Omental fat pad (tissue), 3 donors: ENCODE measurements at regions not wholly inside any gene's neighbourhood (a gene's known extent, or its start where the extent isn't known, plus 50 kb on each side); places are given as distances from the start of the nearest gene placed in this dataset.

Source experiments
- ATAC-seq: fragments of 150-250 bp; one replicate; pipeline ENCODE4 v1.9.1; 2016; ENCODE audit warnings: mild to moderate bottlenecking, moderate library complexity; ENCODE audit not compliant: low FRiP score
- DNase-seq: peaks from one replicate; pipeline ENCODE4 v3.0.0-alpha.2; 2019; ENCODE audit warnings: low spot score
- CTCF ChIP-seq, 3 donors: fragments of 450-650 bp; IDR thresholded peaks; one replicate each; pipeline ENCODE4 v1.5.1; 2016 to 2017; ENCODE audit warnings: antibody characterized with exemption in 3 of 3, mild to moderate bottlenecking in 3 of 3, moderate library complexity in 2 of 3

- no peak for ATAC-seq
- DNase-seq: no peak
- no peak for TF ChIP-seq CTCF (IDR thresholded peaks at IDR 0.05)
Observed at GRCh38 chr14:106679776-106680175, 1153.4 kb downstream of the TMEM121 start.

GRCh38 chr14:106681161-106681560, 1154.8 kb downstream of the TMEM121 start:
- TF ChIP-seq CTCF (IDR thresholded peaks at IDR 0.05): no peak
- DNase-seq: no peak
- ATAC-seq: no peak

GRCh38 chr14:106681568-106681967, 1155.2 kb downstream of the TMEM121 start:
- no peak for TF ChIP-seq CTCF (IDR thresholded peaks at IDR 0.05)
- no peak for ATAC-seq
- DNase-seq: no peak

GRCh38 chr14:106683631-106684030, 1157.2 kb downstream of the TMEM121 start:
- TF ChIP-seq CTCF (IDR thresholded peaks at IDR 0.05): no peak
- DNase-seq (no peak), ATAC-seq (no peak)

- DNase-seq: no peak
- no peak for TF ChIP-seq CTCF (IDR thresholded peaks at IDR 0.05)
- no peak for ATAC-seq
Observed at GRCh38 chr14:106686533-106686932, 1160.2 kb downstream of the TMEM121 start.

- TF ChIP-seq CTCF (IDR thresholded peaks at IDR 0.05): no peak
- ATAC-seq: no peak
- DNase-seq: no peak
Observed at GRCh38 chr14:106690333-106690891, 1164.0 kb downstream of the TMEM121 start.

GRCh38 chr14:106691601-106692291, 1165.4 kb downstream of the TMEM121 start:
- no peak for DNase-seq
- ATAC-seq: no peak

More at GRCh38 chr14:106691601-106692291, 1165.4 kb downstream of the TMEM121 start:
- TF ChIP-seq CTCF (IDR thresholded peaks at IDR 0.05): no peak
